H1 (cell line): ENCODE measurements at regions not wholly inside any gene's neighbourhood (a gene's known extent, or its start where the extent isn't known, plus 50 kb on each side); places are given as distances from the start of the nearest gene placed in this dataset.

Experiments used
- CTCF ChIA-PET: fragments of 300-600 bp; sonication (Branson Sonifier 250); formaldehyde crosslinking; loops from one replicate; lab custom pipeline; 2021; ENCODE audit not compliant: partially characterized antibody; lab: Charles Lee
- POLR2A ChIA-PET: fragments of 300-600 bp; sonication (Branson Sonifier 250); formaldehyde crosslinking; loops from one replicate; lab custom pipeline; 2021; ENCODE audit warnings: inconsistent platforms; ENCODE audit not compliant: partially characterized antibody; lab: Charles Lee
- DNase-seq, 2 experiments: peaks; one replicate each; pipeline versions ENCODE4 v3.0.0 to v3.0.0-alpha.2; 2010 to 2022; ENCODE audit warnings: low spot score in 2 of 2, low read depth in 1 of 2, mixed read lengths in 1 of 2
- FAIRE-seq: peaks from 2 replicates; lab custom pipeline; 2011; peaks lifted over from hg19 to GRCh38; lab: Jason Lieb, UNC
- H2AFZ ChIP-seq: 2 replicates; pipeline ENCODE4 v1.8.1; 2012; ENCODE audit warnings: low read length, inconsistent platforms
- H2AK5ac ChIP-seq: 2 replicates; pipeline ENCODE4 v1.6.1; 2013; ENCODE audit warnings: low read depth, low read length
- H2BK120ac ChIP-seq: replicated peaks from 2 replicates; pipeline ENCODE3; 2013; ENCODE audit warnings: low read depth, low read length, inconsistent platforms
- H2BK12ac ChIP-seq: 2 replicates; pipeline ENCODE4 v1.6.1; 2013; ENCODE audit warnings: low read depth, low read length
- H2BK15ac ChIP-seq: 2 replicates; pipeline ENCODE4 v1.6.1; 2013; ENCODE audit warnings: low read length
- H2BK20ac ChIP-seq: 2 replicates; pipeline ENCODE4 v1.6.1; 2013; ENCODE audit warnings: low read length
- H2BK5ac ChIP-seq: 2 replicates; pipeline ENCODE4 v1.6.1; 2013; ENCODE audit warnings: low read depth, low read length
- H3K14ac ChIP-seq: 2 replicates; pipeline ENCODE4 v1.6.1; 2013; ENCODE audit warnings: inconsistent platforms; ENCODE audit not compliant: insufficient read length
- H3K18ac ChIP-seq: 2 replicates; pipeline ENCODE4 v1.6.1; 2013; ENCODE audit warnings: low read length; ENCODE audit errors: extremely low read depth
- H3K23ac ChIP-seq: 2 replicates; pipeline ENCODE4 v1.6.1; 2013; ENCODE audit warnings: inconsistent platforms; ENCODE audit not compliant: insufficient read length
- H3K23me2 ChIP-seq: 2 replicates; pipeline ENCODE4 v1.6.1; 2013; ENCODE audit warnings: low read depth, low read length
- H3K27ac ChIP-seq: 2 replicates; pipeline ENCODE4 v1.6.1; 2011; ENCODE audit warnings: low read depth, low read length, inconsistent platforms
- H3K27me3 ChIP-seq, 4 experiments: replicated peaks in 1 of 4; 1 replicate in 1 of 4; 2 replicates in 3 of 4; pipeline versions ENCODE4 v1.6.1 to v1.8.1; 2011 to 2013; ENCODE audit warnings: low read length in 3 of 4, mild to moderate bottlenecking in 3 of 4, inconsistent platforms in 2 of 4, mixed read lengths in 2 of 4, moderate library complexity in 1 of 4; ENCODE audit not compliant: control insufficient read depth in 3 of 4, insufficient read depth in 3 of 4; ENCODE audit errors: extremely low read depth in 1 of 4
- H3K36me3 ChIP-seq, 4 experiments: 2 replicates each; pipeline versions ENCODE4 v1.6.1 to v1.8.1; 2011 to 2013; ENCODE audit warnings: mild to moderate bottlenecking in 4 of 4, low read length in 3 of 4, moderate library complexity in 2 of 4, control low read depth in 1 of 4, inconsistent platforms in 1 of 4; ENCODE audit not compliant: insufficient read depth in 4 of 4, control insufficient read depth in 2 of 4
- H3K4ac ChIP-seq: replicated peaks from 2 replicates; pipeline ENCODE3; 2013; ENCODE audit warnings: low read length, low read depth, mixed read lengths, inconsistent platforms; ENCODE audit not compliant: insufficient read length
- H3K4me1 ChIP-seq, 4 experiments: replicated peaks in 1 of 4; 1 replicate in 1 of 4; 2 replicates in 3 of 4; pipeline versions ENCODE4 v1.6.1 to v1.8.1; 2011 to 2013; ENCODE audit warnings: low read length in 3 of 4, inconsistent platforms in 2 of 4, mixed read lengths in 1 of 4; ENCODE audit not compliant: insufficient read depth in 4 of 4, control insufficient read depth in 3 of 4
- H3K4me2 ChIP-seq, 2 experiments: 2 replicates each; pipeline versions ENCODE4 v1.6.1 to v1.8.1; 2011 to 2013; ENCODE audit warnings: low read depth in 2 of 2, low read length in 2 of 2, control low read depth in 1 of 2, inconsistent platforms in 1 of 2, mild to moderate bottlenecking in 1 of 2; ENCODE audit not compliant: insufficient read depth in 1 of 2
- H3K4me3 ChIP-seq, 4 experiments: fragments of 200-600, 300-600 bp in 1 of 4; sonication (generic), shearing (Covaris generic), sonication (Bioruptor Twin) in 1 of 4; 2 replicates each; pipeline versions ENCODE4 v1.5.1 to v1.8.1; 2011 to 2016; ENCODE audit warnings: low read length in 4 of 4, low read depth in 3 of 4, control low read depth in 2 of 4, inconsistent platforms in 2 of 4, mild to moderate bottlenecking in 2 of 4, mixed read lengths in 1 of 4, moderate library complexity in 1 of 4; ENCODE audit not compliant: insufficient read depth in 2 of 4; ENCODE audit errors: extremely low read depth in 1 of 4
- H3K56ac ChIP-seq: replicated peaks from 2 replicates; pipeline ENCODE3; 2013; ENCODE audit warnings: low read depth, mild to moderate bottlenecking, mixed read lengths, low read length, inconsistent platforms; ENCODE audit not compliant: insufficient read length
- H3K79me1 ChIP-seq: 2 replicates; pipeline ENCODE4 v1.6.1; 2013; ENCODE audit warnings: low read depth, low read length, control low read depth
- H3K79me2 ChIP-seq, 2 experiments: 2 replicates each; pipeline versions ENCODE4 v1.6.1 to v1.8.1; 2012 to 2013; ENCODE audit warnings: low read length in 2 of 2, mild to moderate bottlenecking in 2 of 2, inconsistent platforms in 1 of 2; ENCODE audit not compliant: insufficient read depth in 2 of 2, control insufficient read depth in 1 of 2
- H3K9ac ChIP-seq, 4 experiments: replicated peaks in 1 of 4; 1 replicate in 1 of 4; 2 replicates in 3 of 4; pipeline versions ENCODE4 v1.6.1 to v1.8.1; 2011 to 2013; ENCODE audit warnings: low read depth in 3 of 4, low read length in 3 of 4, control low read depth in 2 of 4, mild to moderate bottlenecking in 2 of 4, moderate library complexity in 2 of 4, inconsistent platforms in 1 of 4; ENCODE audit errors: extremely low read depth in 1 of 4
- H3K9me3 ChIP-seq, 2 experiments: 2 replicates each; pipeline versions ENCODE4 v1.6.1 to v1.8.1; 2012 to 2013; ENCODE audit warnings: mild to moderate bottlenecking in 2 of 2, moderate library complexity in 2 of 2, control low read depth in 1 of 2, inconsistent platforms in 1 of 2, low read depth in 1 of 2, low read length in 1 of 2, mixed read lengths in 1 of 2; ENCODE audit not compliant: insufficient read depth in 2 of 2
- H4K20me1 ChIP-seq, 2 experiments: replicated peaks in 1 of 2; 2 replicates each; pipeline versions ENCODE3 to v1.8.1; 2011 to 2013; ENCODE audit warnings: inconsistent platforms in 2 of 2, low read length in 2 of 2, mild to moderate bottlenecking in 1 of 2; ENCODE audit not compliant: insufficient read depth in 2 of 2, control insufficient read depth in 1 of 2
- H4K5ac ChIP-seq: 2 replicates; pipeline ENCODE4 v1.6.1; 2013; ENCODE audit warnings: low read length, low read depth, mixed read lengths, inconsistent platforms; ENCODE audit not compliant: insufficient read length
- H4K8ac ChIP-seq: 2 replicates; pipeline ENCODE4 v1.8.0; 2013; ENCODE audit warnings: mild to moderate bottlenecking, moderate library complexity, low read length, inconsistent platforms; ENCODE audit not compliant: insufficient read depth; ENCODE audit errors: extremely low read depth
- H4K91ac ChIP-seq: replicated peaks from 2 replicates; pipeline ENCODE3; 2013; ENCODE audit warnings: low read length, mixed read lengths, inconsistent platforms; ENCODE audit not compliant: insufficient read length
- CHD7 ChIP-seq: fragments of 300-600 bp; sonication (generic); IDR thresholded peaks from 2 replicates; pipeline ENCODE4 v1.7.1; 2012; ENCODE audit warnings: low read length, moderate library complexity, mild to moderate bottlenecking, inconsistent platforms; ENCODE audit not compliant: insufficient replicate concordance
- WGBS, 2 experiments: shearing (Covaris generic) in 1 of 2; methylation state at CpG; one replicate each; pipeline versions ENCODE4 v1.1.6 to v1.1.7; 2013 to 2015; ENCODE audit warnings: low lambda C conversion rate in 2 of 2, mixed read lengths in 2 of 2, inconsistent platforms in 1 of 2, low coverage in 1 of 2, missing lambda C conversion rate in 1 of 2; ENCODE audit not compliant: insufficient replicate concordance in 2 of 2, insufficient coverage in 1 of 2, insufficient read length in 1 of 2; ENCODE audit errors: extremely low coverage in 1 of 2, missing lambda C conversion rate in 1 of 2; 5-methylcytosine and 5-hydroxymethylcytosine counted together

- H2BK5ac ChIP-seq: no peak overlapping the region
- no peaks in the 10 kb centered on the region for H4K20me1 ChIP-seq
- no peak for FAIRE-seq
- ChIA-PET CTCF (interaction anchor here (0.6 kb wide), 1 partner anchor 1546 kb away, joined by 3 read pairs; no protein-coding TSS in a partner anchor), POLR2A (no interaction called here)
- no peak overlapping the region for H4K5ac ChIP-seq
- no peak overlapping the region for H3K18ac ChIP-seq
- no peaks in the 10 kb centered on the region for H3K9me3 ChIP-seq
- no peak overlapping the region for H3K14ac ChIP-seq
- no peaks in the 10 kb centered on the region for H3K23me2 ChIP-seq
- no peaks in the 10 kb centered on the region for H3K79me2 ChIP-seq
- H3K4ac ChIP-seq: no peak overlapping the region
- no peak overlapping the region for H2BK12ac ChIP-seq
- no peak overlapping the region for H2AFZ ChIP-seq
- H4K91ac ChIP-seq: no peak overlapping the region
- no peak overlapping the region for H2BK120ac ChIP-seq
- no peak overlapping the region for H3K4me3 ChIP-seq
- H3K4me1 ChIP-seq: peaks cover 0 to 4% (median 0%) of the 10 kb centered on the region in 4 experiments; a peak in 1 of 7 replicates
- no peak overlapping the region for H3K23ac ChIP-seq
- no peaks in the 10 kb centered on the region for H3K79me1 ChIP-seq
- H2BK20ac ChIP-seq: no peak overlapping the region
- H4K8ac ChIP-seq: no peak overlapping the region
- no peaks in the 10 kb centered on the region for H3K27me3 ChIP-seq
- H3K4me2 ChIP-seq: no peak overlapping the region
- no peak overlapping the region for H3K56ac ChIP-seq
- no peaks in the 10 kb centered on the region for H3K36me3 ChIP-seq
- H2AK5ac ChIP-seq: no peak overlapping the region
- H3K9ac ChIP-seq: no peak overlapping the region
- DNase-seq: no peak
- 92% methylated on average over 11 of the region's 11 CpGs; no CpG with 5 or more reads in 1 of the 2 experiments for WGBS, 2 experiments
- no peak overlapping the region for H3K27ac ChIP-seq
- H2BK15ac ChIP-seq: no peak overlapping the region
- TF ChIP-seq CHD7: no peak
Measured at GRCh38 chr10:35265435-35265834, 70.9 kb upstream of the CCNY start.
